H9 (cell line): ENCODE measurements at regions not wholly inside any gene's neighbourhood (a gene's known extent, or its start where the extent isn't known, plus 50 kb on each side); places are given as distances from the start of the nearest gene placed in this dataset.

Source experiments
- DNase-seq: peaks from one replicate; pipeline ENCODE4 v3.0.0-alpha.2; 2017
- H2AFZ ChIP-seq: one replicate; pipeline ENCODE4 v1.6.1; 2013; ENCODE audit warnings: mild to moderate bottlenecking, low read length, control low read depth, moderate library complexity
- H2AK5ac ChIP-seq: 2 replicates; pipeline ENCODE4 v1.6.1; 2013; ENCODE audit warnings: low read length, control low read depth, mixed read lengths; ENCODE audit not compliant: insufficient read length
- H2BK120ac ChIP-seq: one replicate; pipeline ENCODE4 v1.6.1; 2013; ENCODE audit warnings: low read depth, mild to moderate bottlenecking, low read length, control low read depth, inconsistent platforms; ENCODE audit not compliant: poor library complexity, severe bottlenecking
- H2BK12ac ChIP-seq: 2 replicates; pipeline ENCODE4 v1.6.1; 2013; ENCODE audit warnings: low read length, control low read depth, mixed read lengths, low read depth; ENCODE audit not compliant: insufficient read length
- H2BK15ac ChIP-seq: 2 replicates; pipeline ENCODE4 v1.6.1; 2013; ENCODE audit warnings: low read depth, low read length, control low read depth
- H2BK20ac ChIP-seq: one replicate; pipeline ENCODE4 v1.6.1; 2013; ENCODE audit warnings: low read depth, mild to moderate bottlenecking, low read length, control low read depth, inconsistent platforms; ENCODE audit not compliant: poor library complexity, severe bottlenecking
- H2BK5ac ChIP-seq: 2 replicates; pipeline ENCODE4 v1.6.1; 2013; ENCODE audit warnings: low read length, control low read depth, mixed read lengths; ENCODE audit not compliant: insufficient read length
- H3K14ac ChIP-seq: 2 replicates; pipeline ENCODE4 v1.6.1; 2013; ENCODE audit warnings: low read length, control low read depth; ENCODE audit not compliant: insufficient read depth
- H3K18ac ChIP-seq: 2 replicates; pipeline ENCODE4 v1.6.1; 2013; ENCODE audit warnings: low read depth, mild to moderate bottlenecking, mixed read lengths, low read length, control low read depth; ENCODE audit not compliant: insufficient read length
- H3K23ac ChIP-seq: 2 replicates; pipeline ENCODE4 v1.6.1; 2013; ENCODE audit warnings: low read length, control low read depth, mixed read lengths, low read depth; ENCODE audit not compliant: insufficient read length
- H3K23me2 ChIP-seq: 2 replicates; pipeline ENCODE4 v1.6.1; 2013; ENCODE audit warnings: low read depth, mild to moderate bottlenecking, mixed read lengths, low read length, control low read depth; ENCODE audit not compliant: insufficient read length, poor library complexity, severe bottlenecking
- H3K27ac ChIP-seq: 2 replicates; pipeline ENCODE4 v1.5.1; 2013; ENCODE audit warnings: low read length, control low read depth, mixed read lengths, low read depth; ENCODE audit not compliant: insufficient read length
- H3K27me3 ChIP-seq: 2 replicates; pipeline ENCODE4 v1.6.1; 2013; ENCODE audit warnings: low read length, control low read depth, inconsistent platforms; ENCODE audit not compliant: insufficient read depth
- H3K4ac ChIP-seq: 2 replicates; pipeline ENCODE4 v1.6.1; 2013; ENCODE audit warnings: low read depth, mild to moderate bottlenecking, control low read depth, inconsistent platforms, low read length, moderate library complexity
- H3K4me1 ChIP-seq: 2 replicates; pipeline ENCODE4 v1.6.1; 2013; ENCODE audit warnings: low read length, control low read depth, inconsistent platforms; ENCODE audit not compliant: insufficient read depth
- H3K4me2 ChIP-seq: 2 replicates; pipeline ENCODE4 v1.6.1; 2013; ENCODE audit warnings: low read length, control low read depth, mixed read lengths; ENCODE audit not compliant: insufficient read length, insufficient read depth
- H3K56ac ChIP-seq: 2 replicates; pipeline ENCODE4 v1.6.1; 2013; ENCODE audit warnings: low read depth, mild to moderate bottlenecking, mixed read lengths, low read length, control low read depth; ENCODE audit not compliant: insufficient read length
- H3K79me1 ChIP-seq: 2 replicates; pipeline ENCODE4 v1.6.1; 2013; ENCODE audit warnings: low read depth, mild to moderate bottlenecking, moderate library complexity, low read length, control low read depth, inconsistent platforms; ENCODE audit not compliant: insufficient read depth, poor library complexity, severe bottlenecking
- H3K79me2 ChIP-seq: 2 replicates; pipeline ENCODE4 v1.6.1; 2013; ENCODE audit warnings: low read length, control low read depth, inconsistent platforms; ENCODE audit not compliant: insufficient read depth
- H3K9ac ChIP-seq: 2 replicates; pipeline ENCODE4 v1.6.1; 2013; ENCODE audit warnings: low read length, control low read depth, mixed read lengths; ENCODE audit not compliant: insufficient read length; ENCODE audit errors: extremely low read depth
- H3K9me3 ChIP-seq: one replicate; pipeline ENCODE4 v1.6.1; 2013; ENCODE audit warnings: low read depth, low read length, inconsistent platforms; ENCODE audit not compliant: control insufficient read depth
- H3T11ph ChIP-seq: one replicate; pipeline ENCODE4 v1.6.1; 2013; ENCODE audit warnings: mild to moderate bottlenecking, low read length, control low read depth, inconsistent platforms
- H4K20me1 ChIP-seq: one replicate; pipeline ENCODE4 v1.6.1; 2013; ENCODE audit not compliant: control insufficient read depth, insufficient read length, insufficient read depth
- H4K5ac ChIP-seq: 2 replicates; pipeline ENCODE4 v1.6.1; 2013; ENCODE audit warnings: low read depth, mild to moderate bottlenecking, mixed read lengths, low read length, control low read depth; ENCODE audit not compliant: insufficient read length
- H4K8ac ChIP-seq: replicated peaks from 2 replicates; pipeline ENCODE4 v1.6.1; 2013; ENCODE audit warnings: low read length, control low read depth, mixed read lengths, low read depth; ENCODE audit not compliant: insufficient read length
- H4K91ac ChIP-seq: 2 replicates; pipeline ENCODE4 v1.6.1; 2013; ENCODE audit warnings: low read depth, mild to moderate bottlenecking, moderate library complexity, mixed read lengths, low read length, control low read depth; ENCODE audit not compliant: insufficient read length
- H3K27ac Mint-ChIP-seq, 3 experiments: 2 replicates in 2 of 3; 3 replicates in 1 of 3; pipeline ENCODE4 v1.8.0; 2020 to 2021; ENCODE audit warnings: mixed read lengths in 3 of 3, mild to moderate bottlenecking in 1 of 3, moderate library complexity in 1 of 3
- H3K27me3 Mint-ChIP-seq: 2 replicates; pipeline ENCODE4 v1.8.0; 2021; ENCODE audit warnings: low read depth, mild to moderate bottlenecking, moderate library complexity, mixed read lengths
- H3K36me3 Mint-ChIP-seq, 3 experiments: 2 replicates in 2 of 3; 3 replicates in 1 of 3; pipeline ENCODE4 v1.8.0; 2020 to 2021; ENCODE audit warnings: low read depth in 3 of 3, mixed read lengths in 3 of 3; ENCODE audit not compliant: insufficient read depth in 1 of 3
- H3K4me1 Mint-ChIP-seq, 2 experiments: 2 replicates each; pipeline ENCODE4 v1.8.0; 2020; ENCODE audit warnings: mixed read lengths in 2 of 2
- H3K4me3 Mint-ChIP-seq, 2 experiments: 2 replicates in 1 of 2; 3 replicates in 1 of 2; pipeline ENCODE4 v1.8.0; 2020 to 2021; ENCODE audit warnings: mild to moderate bottlenecking in 2 of 2, mixed read lengths in 2 of 2, moderate library complexity in 1 of 2
- H3K9me3 Mint-ChIP-seq, 2 experiments: 2 replicates in 1 of 2; 3 replicates in 1 of 2; pipeline ENCODE4 v1.8.0; 2020; ENCODE audit warnings: mild to moderate bottlenecking in 2 of 2, mixed read lengths in 2 of 2, moderate library complexity in 1 of 2
- CTCF ChIP-seq: fragments of 200-600 bp; sonication (generic); conservative IDR thresholded peaks from 3 replicates; pipeline ENCODE4 v1.8.0; 2021; ENCODE audit warnings: antibody characterized with exemption, mild to moderate bottlenecking
- WGBS: extraction: QIAGEN DNeasy Blood & Tissue Kit; methylation state at CpG from one replicate; pipeline ENCODE4 v1.1.7; 2013; ENCODE audit warnings: missing lambda C conversion rate, low lambda C conversion rate, mixed read lengths; ENCODE audit not compliant: insufficient read length; ENCODE audit errors: extremely low coverage; 5-methylcytosine and 5-hydroxymethylcytosine counted together

GRCh38 chr5:98492258-98492657 lies 281.2 kb upstream of the RGMB start:
- no CpG with 5 or more reads among the region's 1 CpG for WGBS
- H3K18ac ChIP-seq = no peak overlapping the region
- no peaks in the 10 kb centered on the region for H3K4me1 ChIP-seq
- H4K8ac ChIP-seq = no peak overlapping the region
- Mint-ChIP-seq H3K36me3 (peaks cover 0 to 10% (median 5%) of the 10 kb centered on the region in 3 experiments; a peak in 5 of 7 replicates), H3K27me3 (no peaks in the 10 kb centered on the region; the same call in 1 of the 2 replicates), H3K27ac (no peak overlapping the region), H3K4me3 (no peak overlapping the region), H3K4me1 (peaks cover under 1 to 5% of the 10 kb centered on the region in 2 experiments; a peak in 3 of 4 replicates), H3K9me3 (peaks cover 20 to 21% of the 10 kb centered on the region in 2 experiments)
- no peak overlapping the region for H4K5ac ChIP-seq
- no peak for TF ChIP-seq CTCF
- H3K4ac ChIP-seq = no peak overlapping the region
- no peak overlapping the region for H2BK12ac ChIP-seq
- no peak overlapping the region for H4K91ac ChIP-seq
- H3K23ac ChIP-seq = no peak overlapping the region
- H2BK5ac ChIP-seq = no peak overlapping the region
- no peak overlapping the region for H2AFZ ChIP-seq
- H3K9ac ChIP-seq = no peak overlapping the region
- no peak overlapping the region for H2BK15ac ChIP-seq
- H3K27me3 ChIP-seq = no peaks in the 10 kb centered on the region
- no peaks in the 10 kb centered on the region for H3K79me2 ChIP-seq
- DNase-seq = no peak
- no peak overlapping the region for H2BK20ac ChIP-seq
- no peak overlapping the region for H3K14ac ChIP-seq
- no peaks in the 10 kb centered on the region for H3K23me2 ChIP-seq
- H3K79me1 ChIP-seq = no peaks in the 10 kb centered on the region
- H3K27ac ChIP-seq = no peak overlapping the region
- no peak overlapping the region for H2AK5ac ChIP-seq
- H3K9me3 ChIP-seq = no peaks in the 10 kb centered on the region
- no peak overlapping the region for H3T11ph ChIP-seq
- no peak overlapping the region for H3K4me2 ChIP-seq
- no peak overlapping the region for H3K56ac ChIP-seq
- no peaks in the 10 kb centered on the region for H4K20me1 ChIP-seq
- H2BK120ac ChIP-seq = no peak overlapping the region
